ENCODE measurements at regions not wholly inside any gene's neighbourhood (a gene's known extent, or its start where the extent isn't known, plus 50 kb on each side); places are given as distances from the start of the nearest gene placed in this dataset.

DNA sequence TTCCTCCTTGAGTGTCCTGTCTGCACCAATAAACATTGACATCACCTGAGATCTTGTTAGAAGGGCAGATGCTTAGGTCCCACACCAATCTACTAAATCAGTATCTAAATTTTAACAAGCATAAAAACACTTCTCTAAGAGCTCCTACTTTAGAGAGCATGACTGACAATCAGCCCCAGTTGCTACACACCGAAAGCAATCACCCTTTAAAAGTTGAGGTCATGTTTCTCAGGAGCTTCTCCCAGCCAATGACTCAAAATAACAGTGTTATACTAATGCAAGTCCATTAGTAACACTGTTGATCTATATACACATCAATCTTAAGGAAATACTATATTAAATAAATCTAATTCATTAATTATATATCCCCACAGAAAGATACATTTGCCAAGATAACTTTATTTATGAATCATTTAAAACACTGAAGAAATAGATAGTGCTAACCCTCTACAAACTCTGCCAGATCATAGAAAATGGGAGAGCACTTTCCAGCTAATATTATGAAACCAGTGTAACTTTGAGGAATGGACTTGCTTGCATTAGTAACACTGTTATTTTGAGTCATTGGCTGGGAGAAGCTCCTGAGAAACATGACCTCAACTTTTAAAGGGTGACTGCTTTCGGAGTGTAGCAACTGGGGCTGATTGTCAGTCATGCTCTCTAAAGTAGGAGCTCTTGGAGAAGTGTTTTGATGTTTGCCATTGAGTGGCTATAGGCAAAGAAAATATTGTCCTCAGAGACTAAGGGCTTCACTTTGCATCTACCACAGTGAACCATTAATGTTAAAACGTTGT, 109.8 kb upstream of the HDX start:
- H3K27me3 ChIP-seq (ENCODE audit: low read depth, low read length): no peaks in the 10 kb centered on the region

DNA sequence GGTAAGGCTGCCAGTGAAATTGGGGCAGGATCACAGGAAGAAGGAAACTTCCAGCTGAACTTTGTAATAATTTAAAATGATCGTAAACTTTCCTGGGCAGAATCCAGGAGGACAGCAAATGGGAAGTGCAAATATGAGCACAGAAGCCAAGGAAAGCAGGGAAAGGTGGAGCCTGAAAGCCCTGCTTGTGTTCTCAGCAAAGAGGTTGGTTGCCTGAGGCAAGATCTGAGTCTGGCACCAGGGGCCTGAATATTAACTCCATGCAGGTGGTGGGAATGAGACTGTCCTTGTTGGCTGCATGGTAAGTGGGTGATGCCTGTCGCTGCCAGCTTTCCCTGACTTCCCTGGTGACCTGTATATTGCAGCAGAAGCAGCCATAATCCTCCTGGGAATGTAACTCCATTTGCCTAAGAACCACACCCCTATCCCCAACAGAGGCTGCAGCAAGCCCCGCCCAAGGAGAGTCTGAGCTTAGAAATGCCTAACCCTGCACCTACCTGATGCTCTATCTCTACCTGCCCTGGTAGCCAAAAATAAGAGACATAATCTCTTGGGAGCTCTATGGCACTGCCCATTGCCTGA, 132.0 kb upstream of the HDX start:
- no peaks in the 10 kb centered on the region for H4K20me1 ChIP-seq (ENCODE audit: insufficient read depth, low read length)
- H3K4me2 ChIP-seq (ENCODE audit: low read length): no peak overlapping the region
- no peak overlapping the region for H3K9ac ChIP-seq (ENCODE audit: low read length)
- H3K79me2 ChIP-seq (ENCODE audit: low read length): no peaks in the 10 kb centered on the region
- H2AFZ ChIP-seq (ENCODE audit: low read depth, low read length): no peak overlapping the region
- no peaks in the 10 kb centered on the region for H3K4me1 ChIP-seq (ENCODE audit: low read length)
- H3K27ac ChIP-seq (ENCODE audit: low read length): no peak overlapping the region
- no peaks in the 10 kb centered on the region for H3K27me3 ChIP-seq (ENCODE audit: low read depth, low read length)
- no peaks in the 10 kb centered on the region for H3K36me3 ChIP-seq (replicated peaks; ENCODE audit: low read depth, low read length)
- no peak overlapping the region for H3K4me3 ChIP-seq (ENCODE audit: low read length)
- H3K9me3 ChIP-seq (ENCODE audit: insufficient read depth, low read length): no peaks in the 10 kb centered on the region
- TF ChIP-seq EZH2phosphoT487 (IDR thresholded peaks at IDR 0.05; ENCODE audit: low read depth): no peak
- TF ChIP-seq, protein P1, sequence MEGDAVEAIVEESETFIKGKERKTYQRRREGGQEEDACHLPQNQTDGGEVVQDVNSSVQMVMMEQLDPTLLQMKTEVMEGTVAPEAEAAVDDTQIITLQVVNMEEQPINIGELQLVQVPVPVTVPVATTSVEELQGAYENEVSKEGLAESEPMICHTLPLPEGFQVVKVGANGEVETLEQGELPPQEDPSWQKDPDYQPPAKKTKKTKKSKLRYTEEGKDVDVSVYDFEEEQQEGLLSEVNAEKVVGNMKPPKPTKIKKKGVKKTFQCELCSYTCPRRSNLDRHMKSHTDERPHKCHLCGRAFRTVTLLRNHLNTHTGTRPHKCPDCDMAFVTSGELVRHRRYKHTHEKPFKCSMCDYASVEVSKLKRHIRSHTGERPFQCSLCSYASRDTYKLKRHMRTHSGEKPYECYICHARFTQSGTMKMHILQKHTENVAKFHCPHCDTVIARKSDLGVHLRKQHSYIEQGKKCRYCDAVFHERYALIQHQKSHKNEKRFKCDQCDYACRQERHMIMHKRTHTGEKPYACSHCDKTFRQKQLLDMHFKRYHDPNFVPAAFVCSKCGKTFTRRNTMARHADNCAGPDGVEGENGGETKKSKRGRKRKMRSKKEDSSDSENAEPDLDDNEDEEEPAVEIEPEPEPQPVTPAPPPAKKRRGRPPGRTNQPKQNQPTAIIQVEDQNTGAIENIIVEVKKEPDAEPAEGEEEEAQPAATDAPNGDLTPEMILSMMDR (IDR thresholded peaks at IDR 0.05; ENCODE audit: low read depth, low read length): no peak

More for the DNA sequence above, 109.8 kb upstream of the HDX start:
- Histone ChIP-seq H2AFZ (ENCODE audit: low read depth, low read length) (no peak overlapping the region), H3K27ac (ENCODE audit: low read length) (no peak overlapping the region), H3K9ac (ENCODE audit: low read length) (no peak overlapping the region), H3K4me3 (ENCODE audit: low read length) (no peak overlapping the region), H3K4me1 (ENCODE audit: low read length) (no peaks in the 10 kb centered on the region), H3K79me2 (ENCODE audit: low read length) (no peaks in the 10 kb centered on the region), H3K9me3 (ENCODE audit: insufficient read depth, low read length) (no peaks in the 10 kb centered on the region), H3K4me2 (ENCODE audit: low read length) (no peak overlapping the region), H3K36me3 (replicated peaks; ENCODE audit: low read depth, low read length) (no peaks in the 10 kb centered on the region), H4K20me1 (ENCODE audit: insufficient read depth, low read length) (no peaks in the 10 kb centered on the region)
- TF ChIP-seq, protein P1 (IDR thresholded peaks at IDR 0.05; ENCODE audit: low read depth, low read length): no peak
- TF ChIP-seq EZH2phosphoT487 (IDR thresholded peaks at IDR 0.05; ENCODE audit: low read depth): no peak

DNA sequence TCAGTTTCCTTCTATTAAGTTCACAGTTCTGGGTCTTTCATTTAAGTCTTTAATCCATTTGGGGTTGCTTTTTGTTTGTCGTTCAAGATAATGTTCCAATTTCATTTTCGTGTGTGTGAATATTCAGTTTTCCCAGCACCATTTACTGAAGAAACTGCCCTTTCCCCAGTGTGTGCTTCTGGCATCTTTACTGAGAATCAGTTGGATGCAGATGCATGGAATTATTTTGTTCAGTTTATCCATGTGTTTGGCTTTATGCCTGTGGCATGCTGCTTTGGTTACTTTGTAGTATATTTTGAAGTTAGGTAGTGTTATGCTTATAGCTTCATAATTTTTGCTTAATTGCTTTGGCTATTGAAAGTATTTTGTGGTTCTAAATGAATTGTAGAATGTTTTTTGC, 163.8 kb upstream of the HDX start:
- Histone ChIP-seq H3K4me3 (ENCODE audit: low read length) (no peak overlapping the region), H3K9ac (ENCODE audit: low read length) (no peak overlapping the region), H2AFZ (ENCODE audit: low read depth, low read length) (no peak overlapping the region), H3K4me1 (ENCODE audit: low read length) (no peaks in the 10 kb centered on the region), H3K4me2 (ENCODE audit: low read length) (no peak overlapping the region), H3K79me2 (ENCODE audit: low read length) (no peaks in the 10 kb centered on the region), H3K27me3 (ENCODE audit: low read depth, low read length) (no peaks in the 10 kb centered on the region), H3K9me3 (ENCODE audit: insufficient read depth, low read length) (no peaks in the 10 kb centered on the region), H3K27ac (ENCODE audit: low read length) (no peak overlapping the region), H4K20me1 (ENCODE audit: insufficient read depth, low read length) (no peaks in the 10 kb centered on the region), H3K36me3 (replicated peaks; ENCODE audit: low read depth, low read length) (no peaks in the 10 kb centered on the region)
- TF ChIP-seq, protein P1 (IDR thresholded peaks at IDR 0.05; ENCODE audit: low read depth, low read length): no peak
- no peak for TF ChIP-seq EZH2phosphoT487 (IDR thresholded peaks at IDR 0.05; ENCODE audit: low read depth)

DNA sequence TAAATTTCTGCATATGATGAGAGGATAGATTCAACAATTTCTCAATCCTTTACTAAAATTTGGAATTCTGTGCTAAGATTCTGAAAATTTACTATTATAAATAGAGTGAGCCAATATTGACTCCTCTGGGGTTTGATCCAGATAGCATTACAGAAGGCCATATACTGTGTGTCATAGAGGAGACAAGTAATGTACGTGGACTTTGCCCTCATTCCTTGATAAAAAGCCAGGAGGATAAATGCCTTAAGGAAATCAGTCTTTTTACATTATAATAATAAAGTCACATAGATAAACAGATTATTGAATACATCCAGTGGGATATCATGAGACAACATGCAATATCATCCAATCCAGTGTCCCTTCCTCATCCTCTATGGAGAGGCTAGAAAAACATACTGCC, 188.0 kb upstream of the HDX start:
- Histone ChIP-seq H3K27ac (ENCODE audit: low read length) (no peak overlapping the region), H3K4me2 (ENCODE audit: low read length) (no peak overlapping the region), H3K9ac (ENCODE audit: low read length) (no peak overlapping the region), H3K27me3 (ENCODE audit: low read depth, low read length) (no peaks in the 10 kb centered on the region), H3K4me1 (ENCODE audit: low read length) (no peaks in the 10 kb centered on the region), H4K20me1 (ENCODE audit: insufficient read depth, low read length) (no peaks in the 10 kb centered on the region), H3K9me3 (ENCODE audit: insufficient read depth, low read length) (no peaks in the 10 kb centered on the region), H3K4me3 (ENCODE audit: low read length) (no peak overlapping the region), H3K79me2 (ENCODE audit: low read length) (no peaks in the 10 kb centered on the region), H2AFZ (ENCODE audit: low read depth, low read length) (no peak overlapping the region), H3K36me3 (replicated peaks; ENCODE audit: low read depth, low read length) (no peaks in the 10 kb centered on the region)
- TF ChIP-seq, protein P1 (IDR thresholded peaks at IDR 0.05; ENCODE audit: low read depth, low read length): no peak
- no peak for TF ChIP-seq EZH2phosphoT487 (IDR thresholded peaks at IDR 0.05; ENCODE audit: low read depth)

Measured in OCI-LY3 (cell line).